GM10266 (cell line): ENCODE measurements at regions not wholly inside any gene's neighbourhood (a gene's known extent, or its start where the extent isn't known, plus 50 kb on each side); places are given as distances from the start of the nearest gene placed in this dataset.

Experiments
- DNase-seq: peaks from one replicate; pipeline ENCODE4 v3.0.0; 2012; ENCODE audit errors: extremely low spot score
- CTCF ChIP-seq: IDR thresholded peaks from 2 replicates; pipeline ENCODE4 v1.5.1; 2012; ENCODE audit warnings: mild to moderate bottlenecking, low read depth; ENCODE audit not compliant: control insufficient read depth, insufficient read depth; ENCODE audit errors: missing control alignments

DNA sequence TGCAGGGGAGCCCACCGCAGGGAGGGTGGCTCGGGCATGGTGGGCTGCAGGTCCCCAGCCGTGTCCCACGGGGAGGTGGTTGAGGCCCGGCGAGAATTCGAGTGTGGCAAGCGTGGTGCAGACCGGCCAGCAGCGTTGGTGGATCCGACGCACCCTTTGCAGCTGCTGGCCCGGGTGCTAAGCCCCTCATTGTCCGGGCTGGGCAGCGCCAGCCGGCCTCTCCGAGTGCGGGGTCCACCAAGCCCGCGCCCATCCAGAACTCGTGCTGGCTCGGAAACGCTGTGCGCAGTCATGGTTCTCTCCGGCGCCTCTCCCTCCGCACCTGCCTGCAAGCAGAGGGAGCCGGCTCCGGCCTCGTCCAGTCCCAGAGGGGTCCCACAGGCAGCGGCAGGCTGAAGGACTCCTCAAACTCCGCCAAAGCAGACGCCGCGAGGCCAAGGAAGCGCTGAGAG lies 177.0 kb upstream of the SLC35G4 start:
- no peak for TF ChIP-seq CTCF
- DNase-seq, result no peak

- no peak for DNase-seq
- no peak for TF ChIP-seq CTCF
Observed at GRCh38 chr18:11429876-11430275, 179.5 kb upstream of the SLC35G4 start.

DNA sequence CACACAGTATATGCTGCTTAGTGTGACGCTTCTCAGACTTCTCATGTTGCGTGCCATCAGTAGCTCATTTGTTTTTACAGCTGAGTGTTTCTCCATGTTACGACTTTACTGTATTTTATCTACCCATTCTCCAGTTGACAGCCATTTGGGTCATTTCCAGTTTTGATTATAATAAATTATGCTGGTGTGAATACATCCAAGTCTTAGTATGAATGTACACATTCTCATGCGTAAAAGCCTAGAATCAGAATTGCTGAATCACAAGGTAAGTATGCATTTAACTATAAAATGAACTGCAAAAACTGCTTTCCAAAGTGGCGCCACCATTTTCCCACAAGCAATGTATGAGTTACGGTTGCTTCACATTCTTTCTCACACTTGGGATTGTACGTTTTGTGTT lies 184.2 kb upstream of the SLC35G4 start:
- no peak for TF ChIP-seq CTCF
- no peak for DNase-seq

GRCh38 chr18:11419338-11419737 lies 190.1 kb upstream of the SLC35G4 start:
- DNase-seq, result no peak
- TF ChIP-seq CTCF, result no peak

- no peak for DNase-seq
- TF ChIP-seq CTCF, result no peak
Observed at GRCh38 chr18:11412811-11413210, 196.6 kb upstream of the SLC35G4 start.

DNA sequence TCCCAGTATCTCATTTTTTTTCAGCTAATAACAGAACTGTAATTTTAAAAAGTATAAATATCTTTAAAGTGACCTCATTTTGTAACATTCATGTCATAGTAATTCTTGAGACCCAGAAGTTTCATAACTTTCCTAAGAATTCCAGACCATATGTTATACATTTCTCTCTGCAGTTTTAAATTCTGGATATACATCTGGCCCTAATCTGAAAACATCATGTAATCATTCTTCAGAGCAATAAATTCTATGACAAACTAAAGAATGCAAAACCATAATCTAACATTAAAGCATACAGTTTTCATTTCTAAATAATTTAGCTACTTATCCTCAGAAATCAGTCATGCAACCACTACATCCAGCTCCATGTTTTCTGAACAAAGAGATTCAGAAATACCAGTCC lies 198.3 kb upstream of the SLC35G4 start:
- no peak for TF ChIP-seq CTCF
- no peak for DNase-seq

- TF ChIP-seq CTCF, result no peak
- DNase-seq, result no peak
Observed at GRCh38 chr18:11408555-11409065, 200.8 kb upstream of the SLC35G4 start.

DNA sequence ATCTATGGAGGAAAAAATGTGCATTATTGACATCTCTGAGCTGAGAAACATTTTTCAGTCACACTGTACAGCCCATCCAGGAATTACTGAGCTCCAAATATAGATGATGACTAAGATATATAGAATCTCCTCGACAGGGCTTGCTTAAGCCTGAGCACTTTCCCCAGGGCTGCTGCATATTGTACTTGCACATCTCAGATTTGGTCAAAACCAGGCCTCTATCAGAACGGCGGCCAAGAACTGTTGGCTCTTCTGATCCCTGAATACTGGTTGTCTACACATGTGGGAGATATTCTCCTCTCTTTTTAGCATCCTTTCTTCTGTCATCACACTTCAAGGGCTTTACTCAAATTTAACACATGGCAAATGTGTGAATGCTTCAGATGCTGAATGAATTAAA lies 201.5 kb upstream of the SLC35G4 start:
- TF ChIP-seq CTCF, result no peak
- DNase-seq, result no peak
